Gastrocnemius medialis (tissue), 4 donors: ENCODE measurements at regions not wholly inside any gene's neighbourhood (a gene's known extent, or its start where the extent isn't known, plus 50 kb on each side); places are given as distances from the start of the nearest gene placed in this dataset.

Source experiments
- ATAC-seq, 2 donors: fragments of 150-250 bp; one replicate each; pipeline ENCODE4 v1.9.1; 2016
- DNase-seq, 2 donors: peaks; one replicate each; pipeline ENCODE4 v3.0.0-alpha.2; 2019
- H3K27ac ChIP-seq, 4 donors: fragments of 200-600 bp; sonication (generic); 1 replicate in 1 of 4; 2 replicates in 3 of 4; pipeline ENCODE4 v1.5.1; 2016 to 2018; ENCODE audit warnings: mild to moderate bottlenecking in 2 of 4, moderate library complexity in 1 of 4
- H3K27me3 ChIP-seq, 3 donors: fragments of 200-600 bp; sonication (generic) in 2 of 3; 1 replicate in 1 of 3; 2 replicates in 2 of 3; pipeline versions ENCODE4 v1.5.1 to v1.6.0; 2016 to 2019; ENCODE audit warnings: mild to moderate bottlenecking in 1 of 3, moderate library complexity in 1 of 3
- H3K36me3 ChIP-seq, 2 donors: fragments of 200-600 bp; sonication (generic) in 1 of 2; one replicate each; pipeline ENCODE4 v1.5.1; 2017 to 2018
- H3K4me1 ChIP-seq, 2 donors: fragments of 200-600 bp; sonication (generic) in 1 of 2; one replicate each; pipeline ENCODE4 v1.5.1; 2016 to 2017; ENCODE audit warnings: mild to moderate bottlenecking in 2 of 2
- H3K4me3 ChIP-seq, 4 donors: fragments of 200-600 bp; sonication (generic) in 3 of 4; 1 replicate in 1 of 4; 2 replicates in 3 of 4; pipeline ENCODE4 v1.5.1; 2016 to 2019; ENCODE audit warnings: mild to moderate bottlenecking in 2 of 4
- H3K9me3 ChIP-seq, 3 donors: fragments of 200-600 bp; sonication (generic) in 2 of 3; 1 replicate in 1 of 3; 2 replicates in 2 of 3; pipeline ENCODE4 v1.5.1; 2016 to 2019
- CTCF ChIP-seq, 5 experiments: fragments of 450-650 bp in 3 of 5; fragments of 200-600 bp in 2 of 5; sonication (generic) in 2 of 5; IDR thresholded peaks in 4 of 5; conservative IDR thresholded peaks in 1 of 5; 1 replicate in 4 of 5; 2 replicates in 1 of 5; pipeline ENCODE4 v1.5.1; 2016 to 2019; ENCODE audit warnings: antibody characterized with exemption in 5 of 5, mild to moderate bottlenecking in 3 of 5, moderate library complexity in 3 of 5
- POLR2A ChIP-seq, 2 donors: fragments of 450-650 bp; IDR thresholded peaks; one replicate each; pipeline ENCODE4 v1.6.1; 2017; ENCODE audit warnings: antibody characterized with exemption in 2 of 2, mild to moderate bottlenecking in 2 of 2, moderate library complexity in 2 of 2
- in situ Hi-C, 4 donors: fragments of 200-750 bp; cut with MboI; loops; one replicate each; pipeline versions ENCODE4 v1.15.0 to v1.8.0; 2017; ENCODE audit warnings: low sequenced_read_pairs in 4 of 4
- intact Hi-C: fragments of 100-400 bp; cut with DNase I; formaldehyde crosslinking; loops from one replicate; pipeline ENCODE4 v1.15.1; 2023; ENCODE audit warnings: low total_unique reads

GRCh38 chr4:73929278-73929677 lies 52.5 kb downstream of the PF4 start:
- Histone ChIP-seq H3K36me3 (no peaks in the 10 kb centered on the region), H3K27me3 (no peaks in the 10 kb centered on the region), H3K9me3 (no peaks in the 10 kb centered on the region), H3K27ac (no peak overlapping the region), H3K4me3 (no peak overlapping the region), H3K4me1 (no peaks in the 10 kb centered on the region)
- in situ Hi-C loops (loop anchor here in 1 of 4 donors (10.0 kb wide), 1 partner anchor 264 kb away; no protein-coding TSS in a partner anchor), intact Hi-C loops (no loop called here)
- no peak for ATAC-seq
- no peak for DNase-seq
- TF ChIP-seq CTCF (IDR thresholded peaks at IDR 0.05 in 4 of 5, conservative IDR thresholded peaks at IDR 0.05 in 1 of 5) (no peak), POLR2A (IDR thresholded peaks at IDR 0.05) (no peak)

- in situ Hi-C loops = loop anchor here in 1 of 4 donors (10.0 kb wide), 1 partner anchor 259 kb away; no protein-coding TSS in a partner anchor
Observed at GRCh38 chr4:73923631-73923937, 54.4 kb downstream of the CXCL1 start.

GRCh38 chr4:73922766-73923630 lies 53.8 kb downstream of the CXCL1 start:
- no peaks in the 10 kb centered on the region for H3K9me3 ChIP-seq
- ATAC-seq (no peak), DNase-seq (no peak)
- H3K4me1 ChIP-seq = no peaks in the 10 kb centered on the region
- intact Hi-C loops = loop anchor here (5.0 kb wide), 1 partner anchor 261 kb away; no protein-coding TSS in a partner anchor
- TF ChIP-seq CTCF (IDR thresholded peaks at IDR 0.05 in 4 of 5, conservative IDR thresholded peaks at IDR 0.05 in 1 of 5) (peak in 2 of 5 experiments; percentile 20 to 24), POLR2A (IDR thresholded peaks at IDR 0.05) (no peak)
- in situ Hi-C loops = loop anchor here in 1 of 4 donors (10.0 kb wide), 1 partner anchor 258 kb away; no protein-coding TSS in a partner anchor
- H3K27me3 ChIP-seq = no peaks in the 10 kb centered on the region
- H3K36me3 ChIP-seq = no peaks in the 10 kb centered on the region
- no peak overlapping the region for H3K27ac ChIP-seq
- no peak overlapping the region for H3K4me3 ChIP-seq

More at GRCh38 chr4:73923631-73923937, 54.4 kb downstream of the CXCL1 start:
- Histone ChIP-seq H3K27me3 (no peaks in the 10 kb centered on the region), H3K27ac (no peak overlapping the region), H3K36me3 (no peaks in the 10 kb centered on the region), H3K4me3 (no peak overlapping the region), H3K9me3 (no peaks in the 10 kb centered on the region), H3K4me1 (no peaks in the 10 kb centered on the region)
- DNase-seq (no peak), ATAC-seq (no peak)
- TF ChIP-seq CTCF (IDR thresholded peaks at IDR 0.05 in 4 of 5, conservative IDR thresholded peaks at IDR 0.05 in 1 of 5) = no peak
- no peak for TF ChIP-seq POLR2A (IDR thresholded peaks at IDR 0.05)
- intact Hi-C loops = loop anchor here (5.0 kb wide), 1 partner anchor 261 kb away; no protein-coding TSS in a partner anchor

- Histone ChIP-seq H3K27ac (no peak overlapping the region), H3K27me3 (no peaks in the 10 kb centered on the region), H3K4me1 (no peaks in the 10 kb centered on the region), H3K36me3 (no peaks in the 10 kb centered on the region), H3K4me3 (no peak overlapping the region), H3K9me3 (no peaks in the 10 kb centered on the region)
- intact Hi-C loops = loop anchor here (5.0 kb wide), 1 partner anchor 260 kb away; no protein-coding TSS in a partner anchor
- in situ Hi-C loops = loop anchor here in 1 of 4 donors (10.0 kb wide), 1 partner anchor 258 kb away; no protein-coding TSS in a partner anchor
- no peak for DNase-seq
- no peak for ATAC-seq
- TF ChIP-seq POLR2A (IDR thresholded peaks at IDR 0.05) (no peak), CTCF (IDR thresholded peaks at IDR 0.05 in 4 of 5, conservative IDR thresholded peaks at IDR 0.05 in 1 of 5) (no peak)
Observed at GRCh38 chr4:73922317-73922716, 53.1 kb downstream of the CXCL1 start.
